ENCODE measurements at regions not wholly inside any gene's neighbourhood (a gene's known extent, or its start where the extent isn't known, plus 50 kb on each side); places are given as distances from the start of the nearest gene placed in this dataset.

GRCh38 chr2:180111901-180112300 is 104.8 kb upstream of the CWC22 start:
- no peak overlapping the region for H3K9ac ChIP-seq (ENCODE audit: low read depth, low read length)
- no peak overlapping the region for H3K4me3 ChIP-seq (ENCODE audit: insufficient read depth, low read depth, low read length)
- no peak overlapping the region for H3K4ac ChIP-seq (ENCODE audit: low read depth, low read length)
- no peak overlapping the region for H3K18ac ChIP-seq (ENCODE audit: low read depth, low read length)
- ATAC-seq (ENCODE audit: low read depth) (no peak), DNase-seq (no peak)
- H3K9me1 ChIP-seq (ENCODE audit: insufficient read depth, low read length) = no peaks in the 10 kb centered on the region
- no peak overlapping the region for H3K56ac ChIP-seq (ENCODE audit: extremely low read depth, insufficient read depth, low read length)
- H4K20me1 ChIP-seq (ENCODE audit: insufficient read depth, low read length) = no peaks in the 10 kb centered on the region
- H3K36me3 ChIP-seq (ENCODE audit: control insufficient read depth, insufficient read depth, low read length) = no peaks in the 10 kb centered on the region
- no peaks in the 10 kb centered on the region for H3K9me3 ChIP-seq (ENCODE audit: control insufficient read depth, insufficient read depth, low read length)
- POLR2A ChIA-PET (ENCODE audit: unreplicated experiment) = no interaction called here
- TF ChIP-seq MAFK (IDR thresholded peaks at IDR 0.05; ENCODE audit: low read depth, low read length) = no peak
- peak; percentile 52; the same call in 1 of the 2 replicates for TF ChIP-seq CEBPB (IDR thresholded peaks at IDR 0.05; ENCODE audit: low read depth, low read length)
- H3K79me1 ChIP-seq (ENCODE audit: low read depth in 1 of 2, low read length in 2 of 2) = no peaks in the 10 kb centered on the region
- no peak overlapping the region for H2BK20ac ChIP-seq (ENCODE audit: low read depth, low read length)
- CTCF ChIA-PET = no interaction called here
- no peak overlapping the region for H3K4me2 ChIP-seq (ENCODE audit: low read depth, low read length)
- no peak overlapping the region for H4K91ac ChIP-seq (ENCODE audit: insufficient read depth, low read depth, low read length)
- no peak overlapping the region for H3K14ac ChIP-seq (replicated peaks; ENCODE audit: low read depth, low read length)
- H2BK15ac ChIP-seq (ENCODE audit: low read depth, low read length) = no peak overlapping the region
- H4K5ac ChIP-seq (ENCODE audit: low read depth, low read length) = no peak overlapping the region
- H3K4me1 ChIP-seq (ENCODE audit: control insufficient read depth, insufficient read depth, low read length) = no peaks in the 10 kb centered on the region
- dilution Hi-C loops (cut with HindIII; ENCODE audit: low sequenced_read_pairs, unreplicated experiment) (no loop called here), in situ Hi-C loops (cut with MboI; ENCODE audit: low sequenced_read_pairs) (no loop called here), intact Hi-C loops (cut with micrococcal nuclease) (no loop called here)
- no peak overlapping the region for H2AK9ac ChIP-seq (replicated peaks; ENCODE audit: low read depth, low read length, poor library complexity)
- BruUV-seq (replicated peaks) = no TSS peak
- H2AK5ac ChIP-seq (ENCODE audit: low read depth, low read length) = no peak overlapping the region
- no peak overlapping the region for H4K8ac ChIP-seq (ENCODE audit: low read depth in 2 of 2, low read length in 2 of 2)
- no peak overlapping the region for H2BK120ac ChIP-seq (ENCODE audit: low read depth, low read length)
- H3K23ac ChIP-seq (ENCODE audit: low read depth, low read length) = no peak overlapping the region
- no peak overlapping the region for H2BK5ac ChIP-seq (ENCODE audit: low read depth, low read length, poor library complexity, severe bottlenecking)
- H3K27ac ChIP-seq (ENCODE audit: insufficient read depth, low read length) = no peak overlapping the region
- no CpG with 5 or more reads among the region's 1 CpG for WGBS, 2 experiments (ENCODE audit: extremely low coverage in 2 of 2, insufficient read length in 1 of 2)
- no peaks in the 10 kb centered on the region for H3K27me3 ChIP-seq (ENCODE audit: control insufficient read depth, insufficient read depth, low read length)
- H2AFZ ChIP-seq (replicated peaks; ENCODE audit: low read length, poor library complexity) = no peak overlapping the region
